HuH-7 (cell line): ENCODE measurements at regions not wholly inside any gene's neighbourhood (a gene's known extent, or its start where the extent isn't known, plus 50 kb on each side); places are given as distances from the start of the nearest gene placed in this dataset.

Experiments
- DNase-seq: peaks from one replicate; pipeline ENCODE4 v3.0.0; 2011; ENCODE audit warnings: low spot score

GRCh38 chr14:94682736-94683135, 70.5 kb downstream of the SERPINA3 start:
- no peak for DNase-seq

- DNase-seq, result no peak
Measured at GRCh38 chr14:94682061-94682516, 69.9 kb downstream of the SERPINA3 start.

- DNase-seq, result peak; percentile 66
Measured at GRCh38 chr14:94681300-94682060, 69.3 kb downstream of the SERPINA3 start.

- DNase-seq, result no peak
Measured at GRCh38 chr14:94680862-94681288, 68.7 kb downstream of the SERPINA3 start.

- no peak for DNase-seq
Measured at GRCh38 chr14:94679937-94680861, 68.0 kb downstream of the SERPINA3 start.

- DNase-seq, result no peak
Measured at GRCh38 chr14:94679106-94679810, 67.1 kb downstream of the SERPINA3 start.

GRCh38 chr14:94677747-94678146, 65.6 kb downstream of the SERPINA3 start:
- no peak for DNase-seq

- no peak for DNase-seq
Measured at GRCh38 chr14:94677213-94677612, 65.0 kb downstream of the SERPINA3 start.

GRCh38 chr14:94676495-94677185, 64.4 kb downstream of the SERPINA3 start:
- no peak for DNase-seq

- no peak for DNase-seq
Measured at GRCh38 chr14:94675036-94675435, 62.8 kb downstream of the SERPINA3 start.

- DNase-seq, result no peak
Measured at GRCh38 chr14:94673781-94674231, 61.6 kb downstream of the SERPINA3 start.
